WERI-Rb-1 (cell line): ENCODE measurements at regions not wholly inside any gene's neighbourhood (a gene's known extent, or its start where the extent isn't known, plus 50 kb on each side); places are given as distances from the start of the nearest gene placed in this dataset.

Source experiments
- DNase-seq: peaks from one replicate; pipeline ENCODE4 v3.0.0-alpha.2; 2020
- H3K27ac ChIP-seq: fragments of 250-450 bp; sonication (Bioruptor Pico); 2 replicates; pipeline ENCODE4 v1.5.1; 2020; ENCODE audit warnings: mild to moderate bottlenecking, moderate library complexity
- H3K27me3 ChIP-seq: fragments of 250-450 bp; sonication (Bioruptor Pico); 2 replicates; pipeline ENCODE4 v1.5.1; 2021; ENCODE audit warnings: mild to moderate bottlenecking, low read depth, moderate library complexity; ENCODE audit not compliant: insufficient read depth, severe bottlenecking
- H3K36me3 ChIP-seq: fragments of 250-450 bp; sonication (Bioruptor Pico); 2 replicates; pipeline ENCODE4 v1.5.1; 2020; ENCODE audit warnings: mild to moderate bottlenecking, moderate library complexity
- H3K4me3 ChIP-seq: 2 replicates; pipeline ENCODE4 v1.5.1; 2011; ENCODE audit warnings: low read depth, mild to moderate bottlenecking, control low read depth, low read length
- H3K9me3 ChIP-seq: fragments of 250-450 bp; sonication (Bioruptor Pico); 2 replicates; pipeline ENCODE4 v1.5.1; 2021; ENCODE audit warnings: mild to moderate bottlenecking, moderate library complexity; ENCODE audit not compliant: severe bottlenecking
- TF ChIP-seq, protein P1 (sequence below): IDR thresholded peaks from 2 replicates; pipeline ENCODE4 v1.5.1; 2011; ENCODE audit warnings: low read depth, mild to moderate bottlenecking, control low read depth, inconsistent platforms, low read length

- H3K36me3 ChIP-seq: no peaks in the 10 kb centered on the region
- no peaks in the 10 kb centered on the region for H3K9me3 ChIP-seq
- no peak overlapping the region for H3K4me3 ChIP-seq
- TF ChIP-seq, protein P1, sequence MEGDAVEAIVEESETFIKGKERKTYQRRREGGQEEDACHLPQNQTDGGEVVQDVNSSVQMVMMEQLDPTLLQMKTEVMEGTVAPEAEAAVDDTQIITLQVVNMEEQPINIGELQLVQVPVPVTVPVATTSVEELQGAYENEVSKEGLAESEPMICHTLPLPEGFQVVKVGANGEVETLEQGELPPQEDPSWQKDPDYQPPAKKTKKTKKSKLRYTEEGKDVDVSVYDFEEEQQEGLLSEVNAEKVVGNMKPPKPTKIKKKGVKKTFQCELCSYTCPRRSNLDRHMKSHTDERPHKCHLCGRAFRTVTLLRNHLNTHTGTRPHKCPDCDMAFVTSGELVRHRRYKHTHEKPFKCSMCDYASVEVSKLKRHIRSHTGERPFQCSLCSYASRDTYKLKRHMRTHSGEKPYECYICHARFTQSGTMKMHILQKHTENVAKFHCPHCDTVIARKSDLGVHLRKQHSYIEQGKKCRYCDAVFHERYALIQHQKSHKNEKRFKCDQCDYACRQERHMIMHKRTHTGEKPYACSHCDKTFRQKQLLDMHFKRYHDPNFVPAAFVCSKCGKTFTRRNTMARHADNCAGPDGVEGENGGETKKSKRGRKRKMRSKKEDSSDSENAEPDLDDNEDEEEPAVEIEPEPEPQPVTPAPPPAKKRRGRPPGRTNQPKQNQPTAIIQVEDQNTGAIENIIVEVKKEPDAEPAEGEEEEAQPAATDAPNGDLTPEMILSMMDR: no peak
- no peak overlapping the region for H3K27ac ChIP-seq
- no peak for DNase-seq
- no peaks in the 10 kb centered on the region for H3K27me3 ChIP-seq
These were observed 109.3 kb upstream of the DST start for GRCh38 chr6:56752009-56752408.

GRCh38 chr6:56751604-56752003 lies 108.9 kb upstream of the DST start:
- Histone ChIP-seq H3K4me3 (no peak overlapping the region), H3K27me3 (no peaks in the 10 kb centered on the region), H3K36me3 (no peaks in the 10 kb centered on the region), H3K9me3 (no peaks in the 10 kb centered on the region), H3K27ac (no peak overlapping the region)
- no peak for DNase-seq
- TF ChIP-seq, protein P1: no peak

GRCh38 chr6:56750686-56751085 lies 108.0 kb upstream of the DST start:
- TF ChIP-seq, protein P1: no peak

GRCh38 chr6:56749632-56750151 lies 107.0 kb upstream of the DST start:
- DNase-seq: no peak
- TF ChIP-seq, protein P1: no peak
- H3K9me3 ChIP-seq: no peaks in the 10 kb centered on the region
- H3K27me3 ChIP-seq: no peaks in the 10 kb centered on the region
- H3K36me3 ChIP-seq: no peaks in the 10 kb centered on the region
- no peak overlapping the region for H3K4me3 ChIP-seq
- H3K27ac ChIP-seq: no peak overlapping the region

More at GRCh38 chr6:56750686-56751085, 108.0 kb upstream of the DST start:
- no peaks in the 10 kb centered on the region for H3K36me3 ChIP-seq
- no peak overlapping the region for H3K27ac ChIP-seq
- no peaks in the 10 kb centered on the region for H3K9me3 ChIP-seq
- DNase-seq: no peak
- H3K27me3 ChIP-seq: no peaks in the 10 kb centered on the region
- no peak overlapping the region for H3K4me3 ChIP-seq

- H3K27me3 ChIP-seq: no peaks in the 10 kb centered on the region
- no peaks in the 10 kb centered on the region for H3K36me3 ChIP-seq
- H3K9me3 ChIP-seq: no peaks in the 10 kb centered on the region
- H3K4me3 ChIP-seq: no peak overlapping the region
- H3K27ac ChIP-seq: peak overlapping the region; percentile 20
- TF ChIP-seq, protein P1: no peak
- peak; percentile 76 for DNase-seq
These were observed 104.2 kb upstream of the DST start for GRCh38 chr6:56746767-56747504.
